Spleen (tissue), 7 donors: ENCODE measurements at regions not wholly inside any gene's neighbourhood (a gene's known extent, or its start where the extent isn't known, plus 50 kb on each side); places are given as distances from the start of the nearest gene placed in this dataset.

ENCODE experiments used
- CTCF ChIP-seq, 11 experiments: fragments of 200-600 bp in 7 of 11; fragments of 450-650 bp in 4 of 11; sonication (generic) in 4 of 11; IDR thresholded peaks in 8 of 11; conservative IDR thresholded peaks in 3 of 11; 1 replicate in 7 of 11; 2 replicates in 4 of 11; pipeline versions ENCODE4 v1.4.0 to v1.8.0; 2016 to 2021; ENCODE audit warnings: antibody characterized with exemption in 11 of 11, inconsistent platforms in 4 of 11, mild to moderate bottlenecking in 1 of 11
- POLR2A ChIP-seq, 3 donors: fragments of 450-650 bp; IDR thresholded peaks; one replicate each; pipeline ENCODE4 v1.5.1; 2017; ENCODE audit warnings: antibody characterized with exemption in 3 of 3, mild to moderate bottlenecking in 1 of 3
- donor health status: DM: no; HTN: no; CAD: no; lungs with moderate emphysema.
- donor health status: DM: no; HTN: no; CAD: no.
- donor health status: DM: no; HTN: no; CAD: no.

- no peak for TF ChIP-seq CTCF (IDR thresholded peaks at IDR 0.05 in 8 of 11, conservative IDR thresholded peaks at IDR 0.05 in 3 of 11)
- no peak for TF ChIP-seq POLR2A (IDR thresholded peaks at IDR 0.05)
Measured at GRCh38 chr11:90364527-90364926, 141.7 kb upstream of the CHORDC1 start.
